ENCODE measurements at regions not wholly inside any gene's neighbourhood (a gene's known extent, or its start where the extent isn't known, plus 50 kb on each side); places are given as distances from the start of the nearest gene placed in this dataset.

- TF ChIP-seq SIN3A (IDR thresholded peaks at IDR 0.05; ENCODE audit: borderline replicate concordance, insufficient read depth, low read depth, low read length), result no peak
- no peak for TF ChIP-seq POLR2AphosphoS5 (IDR thresholded peaks at IDR 0.05; ENCODE audit: low read depth, low read length)
- no peak for TF ChIP-seq CTCF (IDR thresholded peaks at IDR 0.05)
- TF ChIP-seq REST (IDR thresholded peaks at IDR 0.05; ENCODE audit: insufficient read depth in 1 of 2, low read depth in 2 of 2, low read length in 1 of 2), result no peak
- TF ChIP-seq TCF7L2 (IDR thresholded peaks at IDR 0.05; ENCODE audit: low read depth, low read length), result no peak
Observed at GRCh38 chr14:101325319-101325718, 236.0 kb upstream of the DIO3 start.

All from Panc1 (cell line).